PC-9 (cell line): ENCODE measurements at regions not wholly inside any gene's neighbourhood (a gene's known extent, or its start where the extent isn't known, plus 50 kb on each side); places are given as distances from the start of the nearest gene placed in this dataset.

Experiments
- BruUV-seq: library from RNA; stranded (reverse); fragments of 400-500 nt; replicated peaks from 2 replicates; lab custom pipeline; 2021; lab: Mats Ljungman, UMichigan
- CTCF ChIA-PET: fragments of 300-600 bp; sonication (Branson Sonifier 250); formaldehyde crosslinking; loops from one replicate; lab custom pipeline; 2022; ENCODE audit warnings: antibody characterized with exemption; lab: Charles Lee
- POLR2A ChIA-PET: fragments of 300-600 bp; sonication (Branson Sonifier 250); formaldehyde crosslinking; loops from one replicate; lab custom pipeline; 2022; ENCODE audit warnings: antibody characterized with exemption; ENCODE audit not compliant: unreplicated experiment; lab: Charles Lee
- DNase-seq, 2 experiments: peaks; one replicate each; pipeline versions ENCODE4 v3.0.0 to v3.0.0-alpha.2; 2015 to 2022; ENCODE audit warnings: mixed read lengths in 1 of 2
- H2AFZ ChIP-seq: fragments of 200-600 bp; sonication (generic); 2 replicates; pipeline ENCODE4 v1.8.1; 2017; ENCODE audit warnings: antibody characterized with exemption
- H3F3A ChIP-seq: fragments of 200-600 bp; sonication (generic); 2 replicates; pipeline ENCODE4 v1.8.1; 2017; ENCODE audit warnings: antibody characterized with exemption, mild to moderate bottlenecking, low read depth; ENCODE audit not compliant: insufficient read depth
- H3K27ac ChIP-seq: fragments of 200-600 bp; sonication (generic); 2 replicates; pipeline ENCODE4 v1.6.1; 2016; ENCODE audit warnings: mixed run types
- H3K27me3 ChIP-seq: fragments of 200-600 bp; sonication (generic); 2 replicates; pipeline ENCODE4 v1.6.1; 2016; ENCODE audit warnings: low read depth, mixed run types; ENCODE audit not compliant: insufficient read depth
- H3K36me3 ChIP-seq: fragments of 200-600 bp; sonication (generic); 2 replicates; pipeline ENCODE4 v1.6.1; 2016; ENCODE audit warnings: low read depth, mixed run types
- H3K4me1 ChIP-seq: fragments of 200-600 bp; sonication (generic); replicated peaks from 2 replicates; pipeline ENCODE4 v1.6.1; 2016; ENCODE audit warnings: mixed run types; ENCODE audit not compliant: insufficient read depth
- H3K4me2 ChIP-seq: fragments of 200-600 bp; sonication (generic); 2 replicates; pipeline ENCODE4 v1.6.1; 2017; ENCODE audit warnings: mixed run types
- H3K4me3 ChIP-seq: fragments of 200-600 bp; sonication (generic); 2 replicates; pipeline ENCODE4 v1.6.1; 2016; ENCODE audit warnings: mixed run types
- H3K79me2 ChIP-seq: fragments of 200-600 bp; sonication (generic); 2 replicates; pipeline ENCODE4 v1.6.1; 2017; ENCODE audit warnings: low read depth, mixed run types
- H3K9me2 ChIP-seq: fragments of 200-600 bp; sonication (generic); 2 replicates; pipeline ENCODE4 v1.8.1; 2017; ENCODE audit warnings: mild to moderate bottlenecking; ENCODE audit not compliant: insufficient read depth
- H3K9me3 ChIP-seq: fragments of 200-600 bp; sonication (generic); 2 replicates; pipeline ENCODE4 v1.8.1; 2016; ENCODE audit warnings: low read depth; ENCODE audit not compliant: insufficient read depth
- H4K20me1 ChIP-seq: fragments of 200-600 bp; sonication (generic); 2 replicates; pipeline ENCODE4 v1.8.1; 2017; ENCODE audit not compliant: insufficient read depth
- EZH2 ChIP-seq: fragments of 200-600 bp; sonication (generic); IDR thresholded peaks from 2 replicates; pipeline ENCODE4 v1.8.0; 2017; ENCODE audit warnings: antibody characterized with exemption, low read depth
- intact Hi-C: fragments of 100-400 bp; cut with micrococcal nuclease; formaldehyde crosslinking; loops from one replicate; pipeline ENCODE4 v1.10.0; 2022; ENCODE audit not compliant: unreplicated experiment
- TF ChIP-seq, protein P1 (sequence below): fragments of 200-600 bp; sonication (generic); conservative IDR thresholded peaks from 2 replicates; pipeline ENCODE4 v1.6.1; 2017; ENCODE audit warnings: mixed run types, antibody characterized with exemption, mild to moderate bottlenecking, moderate library complexity

DNA sequence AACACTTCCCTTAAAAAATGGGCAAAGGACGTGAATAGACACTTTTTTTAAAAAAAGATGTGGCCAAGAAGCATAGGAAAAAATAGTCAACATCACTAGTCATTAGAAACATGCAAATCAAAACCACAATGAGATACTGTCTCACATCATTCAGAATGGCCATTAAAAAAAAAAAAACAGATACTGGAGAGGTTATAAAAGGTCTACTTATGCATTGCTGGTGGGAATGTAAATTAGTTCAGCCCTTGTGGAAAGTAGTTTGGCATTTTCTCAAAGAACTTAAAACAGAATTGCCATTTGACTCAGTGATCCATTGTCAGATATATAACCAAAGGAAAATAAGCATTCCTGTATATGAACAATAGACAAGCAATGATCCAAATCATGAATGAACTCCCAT, 352.8 kb upstream of the EPHA5 start:
- H3K4me1 ChIP-seq = no peaks in the 10 kb centered on the region
- H3K27me3 ChIP-seq = no peaks in the 10 kb centered on the region
- no TSS peak for BruUV-seq
- ChIA-PET POLR2A (no interaction called here), CTCF (no interaction called here)
- H3K27ac ChIP-seq = no peak overlapping the region
- H3K4me3 ChIP-seq = no peak overlapping the region
- intact Hi-C loops = no loop called here
- no peaks in the 10 kb centered on the region for H3K36me3 ChIP-seq
- H3K79me2 ChIP-seq = no peaks in the 10 kb centered on the region
- no peak overlapping the region for H3K4me2 ChIP-seq
- H2AFZ ChIP-seq = no peak overlapping the region
- no peaks in the 10 kb centered on the region for H4K20me1 ChIP-seq
- H3F3A ChIP-seq = no peaks in the 10 kb centered on the region
- H3K9me2 ChIP-seq = no peaks in the 10 kb centered on the region
- DNase-seq = no peak
- no peaks in the 10 kb centered on the region for H3K9me3 ChIP-seq
- TF ChIP-seq, protein P1, sequence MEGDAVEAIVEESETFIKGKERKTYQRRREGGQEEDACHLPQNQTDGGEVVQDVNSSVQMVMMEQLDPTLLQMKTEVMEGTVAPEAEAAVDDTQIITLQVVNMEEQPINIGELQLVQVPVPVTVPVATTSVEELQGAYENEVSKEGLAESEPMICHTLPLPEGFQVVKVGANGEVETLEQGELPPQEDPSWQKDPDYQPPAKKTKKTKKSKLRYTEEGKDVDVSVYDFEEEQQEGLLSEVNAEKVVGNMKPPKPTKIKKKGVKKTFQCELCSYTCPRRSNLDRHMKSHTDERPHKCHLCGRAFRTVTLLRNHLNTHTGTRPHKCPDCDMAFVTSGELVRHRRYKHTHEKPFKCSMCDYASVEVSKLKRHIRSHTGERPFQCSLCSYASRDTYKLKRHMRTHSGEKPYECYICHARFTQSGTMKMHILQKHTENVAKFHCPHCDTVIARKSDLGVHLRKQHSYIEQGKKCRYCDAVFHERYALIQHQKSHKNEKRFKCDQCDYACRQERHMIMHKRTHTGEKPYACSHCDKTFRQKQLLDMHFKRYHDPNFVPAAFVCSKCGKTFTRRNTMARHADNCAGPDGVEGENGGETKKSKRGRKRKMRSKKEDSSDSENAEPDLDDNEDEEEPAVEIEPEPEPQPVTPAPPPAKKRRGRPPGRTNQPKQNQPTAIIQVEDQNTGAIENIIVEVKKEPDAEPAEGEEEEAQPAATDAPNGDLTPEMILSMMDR = no peak
- TF ChIP-seq EZH2 = no peak

DNA sequence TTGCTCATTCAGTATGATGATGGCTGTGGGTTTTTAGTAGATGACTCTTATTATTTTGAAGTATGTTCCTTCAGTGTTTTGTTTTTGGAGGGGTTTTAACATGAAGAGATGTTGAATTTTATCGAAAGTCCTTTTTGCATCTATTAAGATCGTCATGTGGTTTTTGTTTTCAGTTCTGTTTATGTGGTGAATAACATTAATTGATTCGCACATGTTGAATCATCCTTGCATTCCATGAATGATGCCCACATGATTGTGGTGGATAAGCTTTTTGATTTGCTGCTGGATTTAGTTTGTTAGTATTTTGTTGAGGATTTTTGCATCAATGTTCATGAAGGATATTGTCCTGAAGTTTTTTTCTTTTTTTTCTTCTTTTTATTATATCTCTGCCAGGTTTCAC, 347.4 kb upstream of the EPHA5 start:
- no peaks in the 10 kb centered on the region for H3K79me2 ChIP-seq
- intact Hi-C loops = no loop called here
- H3K27me3 ChIP-seq = no peaks in the 10 kb centered on the region
- H3K4me2 ChIP-seq = no peak overlapping the region
- ChIA-PET POLR2A (no interaction called here), CTCF (no interaction called here)
- no peak overlapping the region for H2AFZ ChIP-seq
- BruUV-seq = no TSS peak
- no peaks in the 10 kb centered on the region for H3K9me3 ChIP-seq
- H3K36me3 ChIP-seq = no peaks in the 10 kb centered on the region
- H3K27ac ChIP-seq = no peak overlapping the region
- no peak for DNase-seq
- H3K9me2 ChIP-seq = no peaks in the 10 kb centered on the region
- H3K4me3 ChIP-seq = no peak overlapping the region
- no peaks in the 10 kb centered on the region for H4K20me1 ChIP-seq
- TF ChIP-seq EZH2 = no peak
- TF ChIP-seq, protein P1 = no peak
- H3K4me1 ChIP-seq = no peaks in the 10 kb centered on the region
- no peaks in the 10 kb centered on the region for H3F3A ChIP-seq

DNA sequence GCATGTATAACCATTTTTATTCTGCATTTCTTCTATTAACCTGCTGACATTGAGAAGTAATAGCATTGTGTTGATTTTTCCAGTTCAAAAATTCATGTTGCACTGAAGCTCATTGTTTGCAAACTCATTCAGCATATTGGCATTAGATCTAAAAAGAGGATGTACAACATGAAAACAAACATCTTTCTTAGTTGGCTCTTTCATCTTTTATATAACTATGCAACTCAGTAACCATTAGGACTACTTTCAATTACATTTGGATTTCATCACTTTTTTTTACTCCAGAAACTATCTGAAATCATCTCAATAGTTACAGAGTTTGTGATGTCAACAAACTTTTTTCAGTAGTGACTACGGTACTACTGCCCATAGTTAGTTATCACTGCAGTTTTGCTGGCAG, 346.0 kb upstream of the EPHA5 start:
- Histone ChIP-seq H4K20me1 (no peaks in the 10 kb centered on the region), H3K27me3 (no peaks in the 10 kb centered on the region), H3K4me1 (no peaks in the 10 kb centered on the region), H3K4me3 (no peak overlapping the region), H3K4me2 (no peak overlapping the region), H3K79me2 (no peaks in the 10 kb centered on the region), H3F3A (no peaks in the 10 kb centered on the region), H2AFZ (no peak overlapping the region), H3K9me2 (no peaks in the 10 kb centered on the region), H3K36me3 (no peaks in the 10 kb centered on the region), H3K27ac (no peak overlapping the region), H3K9me3 (no peaks in the 10 kb centered on the region)
- TF ChIP-seq EZH2 = no peak
- TF ChIP-seq, protein P1 = no peak
- CTCF ChIA-PET = no interaction called here
- POLR2A ChIA-PET = no interaction called here
- no peak for DNase-seq
- intact Hi-C loops = no loop called here
- BruUV-seq = no TSS peak
